DND-41 (cell line): ENCODE measurements at regions not wholly inside any gene's neighbourhood (a gene's known extent, or its start where the extent isn't known, plus 50 kb on each side); places are given as distances from the start of the nearest gene placed in this dataset.

ENCODE experiments used
- ATAC-seq: fragments of 200-7000 bp; cut with Tn5 transposase; 3 replicates; pipeline ENCODE4 v1.9.1; 2021; ENCODE audit warnings: low read depth; ENCODE audit not compliant: insufficient read depth
- DNase-seq: peaks from one replicate; pipeline ENCODE4 v3.0.0-alpha.2; 2020
- H2AFZ ChIP-seq: 2 replicates; pipeline ENCODE4 v1.6.0; 2012; ENCODE audit warnings: low read depth, low read length
- H3K27ac ChIP-seq: 2 replicates; pipeline ENCODE4 v1.5.1; 2012; ENCODE audit warnings: low read length, inconsistent platforms
- H3K27me3 ChIP-seq: fragments of 200-600 bp; sonication (generic); 2 replicates; pipeline ENCODE4 v1.6.0; 2012; ENCODE audit warnings: low read length, mild to moderate bottlenecking, inconsistent platforms; ENCODE audit not compliant: insufficient read depth, poor library complexity
- H3K36me3 ChIP-seq: 2 replicates; pipeline ENCODE4 v1.5.1; 2012; ENCODE audit warnings: low read length, inconsistent platforms; ENCODE audit not compliant: insufficient read depth
- H3K4me1 ChIP-seq: 2 replicates; pipeline ENCODE4 v1.5.1; 2012; ENCODE audit warnings: mild to moderate bottlenecking, low read length; ENCODE audit not compliant: insufficient read depth
- H3K4me2 ChIP-seq: 2 replicates; pipeline ENCODE4 v1.6.0; 2012; ENCODE audit warnings: mild to moderate bottlenecking, moderate library complexity, low read length, inconsistent platforms; ENCODE audit not compliant: insufficient read depth
- H3K4me3 ChIP-seq, 2 experiments: fragments of 200-600 bp in 1 of 2; shearing (Covaris generic) in 1 of 2; 2 replicates each; pipeline ENCODE4 v1.5.1; 2012 to 2016; ENCODE audit warnings: inconsistent platforms in 2 of 2, low read length in 2 of 2, mild to moderate bottlenecking in 2 of 2, low read depth in 1 of 2, moderate library complexity in 1 of 2
- H3K79me2 ChIP-seq: 2 replicates; pipeline ENCODE4 v1.6.0; 2012; ENCODE audit warnings: low read length, inconsistent platforms; ENCODE audit not compliant: insufficient read depth
- H3K9ac ChIP-seq: 2 replicates; pipeline ENCODE4 v1.6.0; 2012; ENCODE audit warnings: low read depth, mild to moderate bottlenecking, inconsistent platforms, low read length, moderate library complexity
- H3K9me3 ChIP-seq: 2 replicates; pipeline ENCODE4 v1.5.1; 2012; ENCODE audit warnings: low read length, moderate library complexity, mild to moderate bottlenecking, inconsistent platforms; ENCODE audit not compliant: insufficient read depth, severe bottlenecking
- H4K20me1 ChIP-seq: 2 replicates; pipeline ENCODE4 v1.6.0; 2012; ENCODE audit warnings: low read length; ENCODE audit not compliant: insufficient read depth
- CTCF ChIP-seq: IDR thresholded peaks from 2 replicates; pipeline ENCODE4 v1.5.1; 2012; ENCODE audit warnings: borderline replicate concordance, low read length, moderate library complexity, mild to moderate bottlenecking; ENCODE audit not compliant: poor library complexity, severe bottlenecking; ENCODE audit errors: extremely low read depth
- EZH2 ChIP-seq: IDR thresholded peaks from 3 replicates; pipeline ENCODE4 v1.6.1; 2012; ENCODE audit warnings: borderline replicate concordance, low read depth, mild to moderate bottlenecking, moderate library complexity, low read length, inconsistent platforms; ENCODE audit not compliant: severe bottlenecking

GRCh38 chr19:31908496-31909225, 436.7 kb upstream of the ZNF507 start:
- no peak for ATAC-seq
- H3K9me3 ChIP-seq = no peaks in the 10 kb centered on the region
- DNase-seq = no peak
- no peak overlapping the region for H3K4me3 ChIP-seq
- H3K9ac ChIP-seq = no peak overlapping the region
- no peaks in the 10 kb centered on the region for H3K79me2 ChIP-seq
- H2AFZ ChIP-seq = no peak overlapping the region
- H3K4me1 ChIP-seq = no peaks in the 10 kb centered on the region
- no peaks in the 10 kb centered on the region for H4K20me1 ChIP-seq
- no peak overlapping the region for H3K4me2 ChIP-seq
- H3K36me3 ChIP-seq = no peaks in the 10 kb centered on the region
- no peak overlapping the region for H3K27ac ChIP-seq
- no peaks in the 10 kb centered on the region for H3K27me3 ChIP-seq
- no peak for TF ChIP-seq EZH2

GRCh38 chr19:31910224-31910623, 435.2 kb upstream of the ZNF507 start:
- no peaks in the 10 kb centered on the region for H3K79me2 ChIP-seq
- DNase-seq (no peak), ATAC-seq (no peak)

GRCh38 chr19:31911577-31911976, 433.8 kb upstream of the ZNF507 start:
- no peaks in the 10 kb centered on the region for H3K4me1 ChIP-seq
- no peak overlapping the region for H2AFZ ChIP-seq
- no peaks in the 10 kb centered on the region for H3K79me2 ChIP-seq
- TF ChIP-seq EZH2 = no peak
- no peak for TF ChIP-seq CTCF
- H3K4me3 ChIP-seq = no peak overlapping the region
- no peaks in the 10 kb centered on the region for H3K9me3 ChIP-seq
- no peak overlapping the region for H3K27ac ChIP-seq
- H4K20me1 ChIP-seq = no peaks in the 10 kb centered on the region
- DNase-seq = no peak
- no peaks in the 10 kb centered on the region for H3K36me3 ChIP-seq
- no peak overlapping the region for H3K4me2 ChIP-seq
- H3K9ac ChIP-seq = no peak overlapping the region
- ATAC-seq = no peak
- no peaks in the 10 kb centered on the region for H3K27me3 ChIP-seq

More at GRCh38 chr19:31910224-31910623, 435.2 kb upstream of the ZNF507 start:
- Histone ChIP-seq H3K27ac (no peak overlapping the region), H3K36me3 (no peaks in the 10 kb centered on the region), H3K27me3 (no peaks in the 10 kb centered on the region), H4K20me1 (no peaks in the 10 kb centered on the region), H3K4me1 (no peaks in the 10 kb centered on the region), H3K4me2 (no peak overlapping the region), H3K9me3 (no peaks in the 10 kb centered on the region), H3K4me3 (no peak overlapping the region), H2AFZ (no peak overlapping the region), H3K9ac (no peak overlapping the region)
- TF ChIP-seq CTCF (no peak), EZH2 (no peak)

GRCh38 chr19:31913103-31913661, 432.2 kb upstream of the ZNF507 start:
- Histone ChIP-seq H3K4me1 (no peaks in the 10 kb centered on the region), H4K20me1 (no peaks in the 10 kb centered on the region), H3K36me3 (no peaks in the 10 kb centered on the region), H3K9me3 (no peaks in the 10 kb centered on the region), H3K9ac (no peak overlapping the region), H3K27ac (no peak overlapping the region), H3K4me3 (no peak overlapping the region), H3K27me3 (no peaks in the 10 kb centered on the region), H2AFZ (no peak overlapping the region), H3K79me2 (no peaks in the 10 kb centered on the region), H3K4me2 (no peak overlapping the region)
- ATAC-seq = no peak
- DNase-seq = no peak
- TF ChIP-seq CTCF (no peak), EZH2 (no peak)
